DMS79 (cell line): ENCODE measurements at regions not wholly inside any gene's neighbourhood (a gene's known extent, or its start where the extent isn't known, plus 50 kb on each side); places are given as distances from the start of the nearest gene placed in this dataset.

Experiments used
- DNase-seq: peaks from one replicate; lab custom pipeline; 2025; lab: John Stamatoyannopoulos, UW

GRCh38 chr5:82335806-82336205 lies 57.7 kb upstream of the RPS23 start:
- DNase-seq, result no peak

- DNase-seq, result no peak
Measured at GRCh38 chr5:82334856-82335255, 56.7 kb upstream of the RPS23 start.

- no peak for DNase-seq
Measured at GRCh38 chr5:82334085-82334692, 56.0 kb upstream of the RPS23 start.

GRCh38 chr5:82332886-82333615 lies 54.9 kb upstream of the RPS23 start:
- DNase-seq, result no peak

GRCh38 chr5:82332064-82332855 lies 54.1 kb upstream of the RPS23 start:
- DNase-seq, result no peak

- no peak for DNase-seq
Measured at GRCh38 chr5:82331557-82331956, 53.4 kb upstream of the RPS23 start.

- DNase-seq, result no peak
Measured at GRCh38 chr5:82330530-82331270, 52.5 kb upstream of the RPS23 start.

GRCh38 chr5:82329393-82329792 lies 51.2 kb upstream of the RPS23 start:
- no peak for DNase-seq
